OCI-LY7 (cell line): ENCODE measurements at regions not wholly inside any gene's neighbourhood (a gene's known extent, or its start where the extent isn't known, plus 50 kb on each side); places are given as distances from the start of the nearest gene placed in this dataset.

Experiments
- CTCF ChIP-seq: fragments of 200-600 bp; sonication (generic); conservative IDR thresholded peaks from 2 replicates; pipeline ENCODE4 v1.5.1; 2014; ENCODE audit warnings: mild to moderate bottlenecking, antibody characterized with exemption, low read length, moderate library complexity, mixed read lengths
- EZH2phosphoT487 ChIP-seq: fragments of 200-600 bp; sonication (generic); IDR thresholded peaks from 2 replicates; pipeline ENCODE4 v1.6.1; 2018; ENCODE audit warnings: low read depth, borderline replicate concordance, mild to moderate bottlenecking, mixed run types, antibody characterized with exemption, low read length, moderate library complexity, mixed read lengths

DNA sequence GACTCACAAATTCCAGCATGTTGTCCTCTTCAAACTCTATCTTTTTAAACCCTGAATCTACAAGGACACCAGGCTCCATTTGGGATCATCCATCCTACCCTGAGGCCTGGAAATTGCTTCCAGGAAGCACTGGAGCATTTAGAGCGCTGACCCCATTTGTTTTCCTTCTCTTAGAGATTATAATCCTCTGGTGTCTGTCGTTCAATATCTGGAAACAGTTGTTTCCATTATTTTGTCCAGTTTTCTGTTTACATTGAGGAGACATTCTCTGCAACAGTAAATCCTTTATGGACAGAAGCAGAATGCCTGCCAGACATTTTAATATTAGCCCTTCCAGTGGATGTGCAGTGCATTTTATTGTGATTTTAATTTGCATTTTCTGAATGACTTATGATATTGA lies 119.4 kb upstream of the MEOX2 start:
- TF ChIP-seq EZH2phosphoT487, result no peak
- no peak for TF ChIP-seq CTCF
